Vagina (tissue), 2 donors: ENCODE measurements at regions not wholly inside any gene's neighbourhood (a gene's known extent, or its start where the extent isn't known, plus 50 kb on each side); places are given as distances from the start of the nearest gene placed in this dataset.

ENCODE experiments used
- DNase-seq, 2 donors: peaks; one replicate each; pipeline ENCODE4 v3.0.0-alpha.2; 2017; ENCODE audit errors: extremely low spot score in 2 of 2
- H3K27ac ChIP-seq: fragments of 200-600 bp; sonication (generic); one replicate; pipeline ENCODE4 v1.5.1; 2019
- H3K27me3 ChIP-seq: fragments of 200-600 bp; sonication (generic); one replicate; pipeline ENCODE4 v1.5.1; 2019
- H3K36me3 ChIP-seq, 2 donors: fragments of 200-600 bp; sonication (generic); one replicate each; pipeline ENCODE4 v1.5.1; 2017 to 2019
- H3K4me1 ChIP-seq: fragments of 200-600 bp; sonication (generic); one replicate; pipeline ENCODE4 v1.5.1; 2019
- H3K4me3 ChIP-seq, 2 donors: fragments of 200-600 bp; sonication (generic); 1 replicate in 1 of 2; 2 replicates in 1 of 2; pipeline ENCODE4 v1.5.1; 2016 to 2019
- H3K9me3 ChIP-seq: fragments of 200-600 bp; sonication (generic); one replicate; pipeline ENCODE4 v1.5.1; 2019
- POLR2A ChIP-seq, 2 donors: fragments of 450-650 bp; IDR thresholded peaks; one replicate each; pipeline ENCODE4 v1.6.1; 2017; ENCODE audit warnings: antibody characterized with exemption in 2 of 2, mild to moderate bottlenecking in 2 of 2, moderate library complexity in 2 of 2
- POLR2AphosphoS5 ChIP-seq, 2 donors: sonication (generic); formaldehyde crosslinking; IDR thresholded peaks; one replicate each; pipeline ENCODE4 v1.9.0; 2017; ENCODE audit warnings: antibody characterized with exemption in 2 of 2, mild to moderate bottlenecking in 2 of 2, low read depth in 1 of 2; ENCODE audit not compliant: insufficient read depth in 1 of 2
- intact Hi-C: fragments of 100-400 bp; cut with DNase I; formaldehyde crosslinking; loops from one replicate; pipeline ENCODE4 v1.15.1; 2023
- TF ChIP-seq, protein P1 (sequence below), 3 experiments: fragments of 450-650 bp in 2 of 3; fragments of 200-600 bp in 1 of 3; sonication (generic) in 1 of 3; IDR thresholded peaks; one replicate each; pipeline ENCODE4 v1.5.1; 2017 to 2019; ENCODE audit warnings: antibody characterized with exemption in 3 of 3, mild to moderate bottlenecking in 2 of 3, moderate library complexity in 2 of 3

- H3K9me3 ChIP-seq, result no peaks in the 10 kb centered on the region
- intact Hi-C loops, result loop anchor here (10.0 kb wide), 1 partner anchor 445 kb away; no protein-coding TSS in a partner anchor
- DNase-seq, result no peak
- no peak overlapping the region for H3K4me3 ChIP-seq
- no peaks in the 10 kb centered on the region for H3K27me3 ChIP-seq
- TF ChIP-seq POLR2AphosphoS5 (IDR thresholded peaks at IDR 0.05; ENCODE audit: insufficient read depth in 1 of 2, low read depth in 1 of 2), result no peak
- TF ChIP-seq, protein P1, sequence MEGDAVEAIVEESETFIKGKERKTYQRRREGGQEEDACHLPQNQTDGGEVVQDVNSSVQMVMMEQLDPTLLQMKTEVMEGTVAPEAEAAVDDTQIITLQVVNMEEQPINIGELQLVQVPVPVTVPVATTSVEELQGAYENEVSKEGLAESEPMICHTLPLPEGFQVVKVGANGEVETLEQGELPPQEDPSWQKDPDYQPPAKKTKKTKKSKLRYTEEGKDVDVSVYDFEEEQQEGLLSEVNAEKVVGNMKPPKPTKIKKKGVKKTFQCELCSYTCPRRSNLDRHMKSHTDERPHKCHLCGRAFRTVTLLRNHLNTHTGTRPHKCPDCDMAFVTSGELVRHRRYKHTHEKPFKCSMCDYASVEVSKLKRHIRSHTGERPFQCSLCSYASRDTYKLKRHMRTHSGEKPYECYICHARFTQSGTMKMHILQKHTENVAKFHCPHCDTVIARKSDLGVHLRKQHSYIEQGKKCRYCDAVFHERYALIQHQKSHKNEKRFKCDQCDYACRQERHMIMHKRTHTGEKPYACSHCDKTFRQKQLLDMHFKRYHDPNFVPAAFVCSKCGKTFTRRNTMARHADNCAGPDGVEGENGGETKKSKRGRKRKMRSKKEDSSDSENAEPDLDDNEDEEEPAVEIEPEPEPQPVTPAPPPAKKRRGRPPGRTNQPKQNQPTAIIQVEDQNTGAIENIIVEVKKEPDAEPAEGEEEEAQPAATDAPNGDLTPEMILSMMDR (IDR thresholded peaks at IDR 0.05), result no peak
- no peak for TF ChIP-seq POLR2A (IDR thresholded peaks at IDR 0.05)
- H3K4me1 ChIP-seq, result no peaks in the 10 kb centered on the region
- no peak overlapping the region for H3K27ac ChIP-seq
- H3K36me3 ChIP-seq, result no peaks in the 10 kb centered on the region
These were observed 332.2 kb downstream of the DUSP6 start for GRCh38 chr12:89020121-89020480.

DNA sequence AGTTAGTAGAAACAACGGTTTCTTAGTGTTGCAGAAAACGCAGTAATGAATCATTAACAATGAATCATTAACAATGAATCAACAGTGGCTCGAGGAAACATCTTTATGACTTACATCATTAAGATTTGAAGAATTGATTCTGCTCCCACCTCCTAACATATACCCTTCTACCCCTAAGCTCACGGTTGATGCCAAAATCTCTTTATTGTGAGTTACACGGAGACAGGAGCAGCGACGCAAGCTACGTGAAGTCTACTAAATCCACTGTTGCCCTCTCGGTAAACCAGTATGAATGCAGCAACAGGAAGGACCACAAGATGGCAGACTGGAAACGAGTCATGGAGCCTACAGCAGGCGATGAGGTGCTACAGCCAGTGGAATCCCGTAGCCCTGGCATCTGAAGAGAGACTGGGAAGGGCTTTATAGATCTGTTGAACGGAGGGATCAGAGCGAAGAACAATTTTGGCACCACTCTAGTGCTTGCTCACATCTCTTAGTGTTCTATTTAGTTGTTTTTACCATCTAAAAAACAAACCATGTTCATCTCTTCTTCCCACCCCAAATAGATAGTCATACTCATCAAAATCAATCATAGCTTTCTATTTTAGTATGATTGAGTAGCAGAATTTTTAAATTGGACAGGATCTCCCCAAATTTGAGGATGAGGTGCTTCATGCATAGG, 332.7 kb downstream of the DUSP6 start:
- H3K27ac ChIP-seq, result no peak overlapping the region
- peak in 1 of 2 donors; percentile 89 for DNase-seq
- intact Hi-C loops, result loop anchor here (10.0 kb wide), 1 partner anchor 445 kb away; no protein-coding TSS in a partner anchor
- TF ChIP-seq, protein P1 (IDR thresholded peaks at IDR 0.05), result peak; percentile 52 to 90 (median 77)
- no peak for TF ChIP-seq POLR2AphosphoS5 (IDR thresholded peaks at IDR 0.05; ENCODE audit: insufficient read depth in 1 of 2, low read depth in 1 of 2)
- no peaks in the 10 kb centered on the region for H3K27me3 ChIP-seq
- no peaks in the 10 kb centered on the region for H3K36me3 ChIP-seq
- H3K9me3 ChIP-seq, result no peaks in the 10 kb centered on the region
- peak overlapping the region; percentile 4 to 6 for H3K4me3 ChIP-seq
- no peaks in the 10 kb centered on the region for H3K4me1 ChIP-seq

DNA sequence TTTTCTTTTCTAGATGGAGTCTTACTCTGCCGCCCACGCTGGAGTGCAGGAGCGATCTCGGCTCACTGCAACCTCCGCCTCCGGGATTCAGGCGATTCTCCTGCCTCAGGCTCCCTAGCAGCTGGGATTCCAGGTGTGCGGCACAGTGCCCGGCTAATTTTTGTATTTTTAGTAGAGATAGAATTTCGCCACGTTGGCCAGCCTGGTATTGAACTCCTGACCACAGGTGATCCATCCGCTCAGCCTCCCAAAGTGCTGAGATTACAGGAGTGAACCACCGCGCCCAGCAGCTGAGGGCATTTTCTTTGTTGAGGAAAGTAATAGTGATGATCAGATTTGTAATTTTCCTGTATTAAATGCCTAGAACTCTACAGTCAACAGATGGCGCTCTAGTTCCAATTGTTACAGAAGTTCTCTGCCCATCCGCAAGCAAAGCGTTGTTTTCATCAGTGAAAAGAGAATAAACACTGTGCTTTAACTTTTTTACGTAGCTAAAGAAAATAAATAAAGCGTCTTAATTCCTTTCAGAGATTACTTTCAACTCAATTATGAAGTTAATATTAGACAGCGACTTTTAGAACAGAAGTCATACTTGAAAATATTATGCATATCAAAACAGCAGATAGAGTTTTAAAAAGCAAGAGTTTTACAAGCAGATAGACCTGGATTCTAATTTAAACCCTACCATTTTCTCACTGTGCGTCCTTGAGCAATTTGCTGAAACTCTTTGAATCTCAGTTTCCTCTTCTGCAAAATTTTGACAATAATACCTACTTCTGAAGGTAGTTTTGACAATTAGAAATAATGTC, 335.1 kb downstream of the DUSP6 start:
- intact Hi-C loops, result no loop called here
- DNase-seq, result no peak
- H3K4me3 ChIP-seq, result no peak overlapping the region

GRCh38 chr12:89015419-89015818, 336.9 kb downstream of the DUSP6 start:
- no peak for DNase-seq
- intact Hi-C loops, result no loop called here
- TF ChIP-seq, protein P1 (IDR thresholded peaks at IDR 0.05), result no peak
- no peak for TF ChIP-seq POLR2A (IDR thresholded peaks at IDR 0.05)
- no peak for TF ChIP-seq POLR2AphosphoS5 (IDR thresholded peaks at IDR 0.05; ENCODE audit: insufficient read depth in 1 of 2, low read depth in 1 of 2)
- Histone ChIP-seq H3K27me3 (no peaks in the 10 kb centered on the region), H3K4me1 (no peaks in the 10 kb centered on the region), H3K4me3 (no peak overlapping the region), H3K9me3 (no peaks in the 10 kb centered on the region), H3K27ac (no peak overlapping the region), H3K36me3 (no peaks in the 10 kb centered on the region)

More for the DNA sequence above, 335.1 kb downstream of the DUSP6 start:
- H3K27me3 ChIP-seq, result no peaks in the 10 kb centered on the region
- TF ChIP-seq, protein P1 (IDR thresholded peaks at IDR 0.05), result peak in 2 of 3 experiments; percentile 44 to 71
- TF ChIP-seq POLR2A (IDR thresholded peaks at IDR 0.05), result no peak
- no peak overlapping the region for H3K27ac ChIP-seq
- H3K9me3 ChIP-seq, result no peaks in the 10 kb centered on the region
- H3K4me1 ChIP-seq, result no peaks in the 10 kb centered on the region
- no peaks in the 10 kb centered on the region for H3K36me3 ChIP-seq

DNA sequence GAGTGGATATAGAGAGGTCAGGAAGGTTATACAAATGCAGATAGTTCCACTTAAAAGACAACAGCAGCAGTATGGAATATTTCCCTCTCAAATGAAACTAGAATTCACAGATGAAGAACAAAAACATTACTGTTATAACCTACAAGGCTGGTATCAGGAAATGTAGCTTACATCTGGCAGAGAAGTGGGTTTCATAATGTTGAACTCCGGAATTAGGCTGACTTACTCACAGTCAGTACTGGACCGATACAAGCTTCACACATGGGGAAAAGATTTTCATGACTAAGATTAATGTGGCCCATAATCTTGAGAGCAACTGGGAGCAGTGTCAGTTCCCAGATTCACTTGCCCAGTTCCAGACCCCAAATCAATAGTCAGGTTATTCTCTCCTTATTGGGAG, 353.9 kb downstream of the DUSP6 start:
- intact Hi-C loops, result no loop called here
- TF ChIP-seq POLR2AphosphoS5 (IDR thresholded peaks at IDR 0.05; ENCODE audit: insufficient read depth in 1 of 2, low read depth in 1 of 2), result no peak
- no peak for TF ChIP-seq POLR2A (IDR thresholded peaks at IDR 0.05)
- TF ChIP-seq, protein P1 (IDR thresholded peaks at IDR 0.05), result no peak
- no peaks in the 10 kb centered on the region for H3K36me3 ChIP-seq
- H3K4me3 ChIP-seq, result no peak overlapping the region
- no peaks in the 10 kb centered on the region for H3K9me3 ChIP-seq
- no peak for DNase-seq
- no peak overlapping the region for H3K27ac ChIP-seq
- H3K27me3 ChIP-seq, result no peaks in the 10 kb centered on the region
- H3K4me1 ChIP-seq, result no peaks in the 10 kb centered on the region
